ENCODE measurements at regions not wholly inside any gene's neighbourhood (a gene's known extent, or its start where the extent isn't known, plus 50 kb on each side); places are given as distances from the start of the nearest gene placed in this dataset.

DNA sequence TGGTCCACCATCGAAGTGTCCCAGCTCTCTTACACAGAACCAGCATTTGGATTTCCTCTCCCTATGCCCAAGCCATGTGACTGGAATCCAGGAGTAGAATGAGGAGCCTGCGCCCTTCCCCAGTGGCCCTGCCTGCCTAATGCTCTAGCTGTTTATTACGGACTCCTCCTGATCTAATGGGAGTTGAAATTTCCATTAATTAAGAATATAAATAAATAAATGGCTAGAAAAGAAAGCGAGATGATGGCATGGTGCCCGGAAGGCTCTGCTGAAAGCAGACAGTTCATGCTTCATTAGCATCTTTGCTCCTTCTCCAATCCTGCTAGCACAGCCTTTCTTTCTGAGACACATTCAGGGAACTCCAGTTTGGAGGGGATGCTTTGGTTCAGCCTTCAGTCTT is 216.2 kb downstream of the SEC16B start:
- Histone ChIP-seq H3K23ac (ENCODE audit: low read depth, low read length, poor library complexity) (no peak overlapping the region), H3K27ac (replicated peaks; ENCODE audit: low read length) (no peak overlapping the region), H2AK5ac (ENCODE audit: low read depth, low read length) (no peak overlapping the region), H3K79me1 (ENCODE audit: low read depth, low read length) (no peaks in the 10 kb centered on the region), H3K27me3 (ENCODE audit: control insufficient read depth in 3 of 3, insufficient read depth in 3 of 3, low read depth in 1 of 3, low read length in 3 of 3) (no peaks in the 10 kb centered on the region), H3K9ac (ENCODE audit: low read depth, low read length, poor library complexity) (no peak overlapping the region), H3K4me2 (ENCODE audit: insufficient read depth, low read length, poor library complexity, severe bottlenecking) (no peak overlapping the region), H3K4ac (ENCODE audit: low read length) (no peak overlapping the region), H2BK120ac (ENCODE audit: low read depth, low read length) (no peak overlapping the region), H3K14ac (ENCODE audit: low read length) (no peak overlapping the region), H3K18ac (ENCODE audit: low read length) (no peak overlapping the region), H3K4me3 (ENCODE audit: low read length in 2 of 2) (no peak overlapping the region), H4K8ac (ENCODE audit: low read depth, low read length) (no peak overlapping the region), H2BK15ac (ENCODE audit: low read length) (no peak overlapping the region), H3K4me1 (ENCODE audit: control insufficient read depth in 2 of 2, insufficient read depth in 1 of 2, low read depth in 1 of 2, low read length in 2 of 2) (peaks cover 0 to 7% of the 10 kb centered on the region in 2 donors), H2AFZ (ENCODE audit: low read length) (no peak overlapping the region), H3K9me3 (replicated peaks in 1 of 2; ENCODE audit: control insufficient read depth in 2 of 2, insufficient read depth in 1 of 2, low read depth in 1 of 2, low read length in 2 of 2) (no peaks in the 10 kb centered on the region), H2BK5ac (ENCODE audit: low read length) (no peak overlapping the region), H4K91ac (ENCODE audit: low read depth, low read length, poor library complexity) (no peak overlapping the region), H3K36me3 (replicated peaks in 1 of 2; ENCODE audit: control insufficient read depth in 2 of 2, insufficient read depth in 2 of 2, low read length in 2 of 2) (no peaks in the 10 kb centered on the region), H2BK12ac (ENCODE audit: low read length) (no peak overlapping the region)
- DNase-seq (ENCODE audit: low spot score): no peak
- WGBS, 2 donors (ENCODE audit: extremely low coverage in 2 of 2, insufficient read length in 2 of 2, insufficient replicate concordance in 1 of 2): no CpG with 5 or more reads among the region's 5 CpGs

DNA sequence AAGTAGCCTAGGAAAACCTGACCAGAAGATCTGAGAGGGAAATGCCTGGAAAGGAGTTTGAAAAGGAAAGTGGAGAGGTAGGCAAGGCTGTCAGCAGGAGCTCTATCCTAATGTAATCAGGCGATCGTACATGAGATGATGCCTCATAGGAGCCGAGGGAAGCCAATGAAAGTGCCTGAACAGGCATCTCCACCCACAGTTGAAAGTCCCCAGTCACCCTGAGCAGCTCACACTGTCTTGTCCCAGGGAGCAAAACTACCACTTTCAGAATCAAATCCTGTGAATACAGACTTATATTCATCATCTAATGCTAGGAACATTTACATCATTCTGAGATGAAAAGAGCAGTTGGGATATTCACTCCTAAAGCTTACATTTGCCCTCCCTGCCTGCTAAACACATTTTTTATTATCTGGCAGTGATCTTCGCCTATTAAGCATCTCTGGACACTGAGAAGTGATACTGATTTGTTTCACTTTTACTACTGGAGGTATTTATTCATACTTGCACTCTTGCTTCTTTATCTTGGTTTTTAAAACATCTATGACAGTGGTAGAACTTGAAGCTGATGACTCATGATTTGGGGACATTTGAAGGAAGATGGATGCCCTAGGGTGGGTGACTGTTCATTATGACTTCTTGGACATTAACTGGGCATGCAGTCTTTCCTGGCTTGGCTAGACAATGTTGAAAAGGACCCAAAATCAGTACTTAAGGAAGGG is 221.6 kb downstream of the SEC16B start:
- H3K4me2 ChIP-seq (ENCODE audit: insufficient read depth, low read length, poor library complexity, severe bottlenecking): no peak overlapping the region
- H3K27ac ChIP-seq (replicated peaks; ENCODE audit: low read length): no peak overlapping the region
- H2BK120ac ChIP-seq (ENCODE audit: low read depth, low read length): no peak overlapping the region
- H3K79me1 ChIP-seq (ENCODE audit: low read depth, low read length): no peaks in the 10 kb centered on the region
- H2BK5ac ChIP-seq (ENCODE audit: low read length): no peak overlapping the region
- H2AFZ ChIP-seq (ENCODE audit: low read length): no peak overlapping the region
- H3K4ac ChIP-seq (ENCODE audit: low read length): no peak overlapping the region
- no peak overlapping the region for H3K14ac ChIP-seq (ENCODE audit: low read length)
- H3K18ac ChIP-seq (ENCODE audit: low read length): no peak overlapping the region
- H2BK12ac ChIP-seq (ENCODE audit: low read length): no peak overlapping the region
- H4K8ac ChIP-seq (ENCODE audit: low read depth, low read length): no peak overlapping the region
- no peaks in the 10 kb centered on the region for H3K9me3 ChIP-seq (replicated peaks in 1 of 2; ENCODE audit: control insufficient read depth in 2 of 2, insufficient read depth in 1 of 2, low read depth in 1 of 2, low read length in 2 of 2)
- no peaks in the 10 kb centered on the region for H3K4me1 ChIP-seq (ENCODE audit: control insufficient read depth in 2 of 2, insufficient read depth in 1 of 2, low read depth in 1 of 2, low read length in 2 of 2)
- no peak for DNase-seq (ENCODE audit: low spot score)
- WGBS, 2 donors (ENCODE audit: extremely low coverage in 2 of 2, insufficient read length in 2 of 2, insufficient replicate concordance in 1 of 2): no CpG with 5 or more reads among the region's 4 CpGs
- no peaks in the 10 kb centered on the region for H3K36me3 ChIP-seq (replicated peaks in 1 of 2; ENCODE audit: control insufficient read depth in 2 of 2, insufficient read depth in 2 of 2, low read length in 2 of 2)
- no peak overlapping the region for H4K91ac ChIP-seq (ENCODE audit: low read depth, low read length, poor library complexity)
- no peaks in the 10 kb centered on the region for H3K27me3 ChIP-seq (ENCODE audit: control insufficient read depth in 3 of 3, insufficient read depth in 3 of 3, low read depth in 1 of 3, low read length in 3 of 3)
- no peak overlapping the region for H3K23ac ChIP-seq (ENCODE audit: low read depth, low read length, poor library complexity)
- H2BK15ac ChIP-seq (ENCODE audit: low read length): no peak overlapping the region
- no peak overlapping the region for H3K9ac ChIP-seq (ENCODE audit: low read depth, low read length, poor library complexity)
- no peak overlapping the region for H2AK5ac ChIP-seq (ENCODE audit: low read depth, low read length)
- H3K4me3 ChIP-seq (ENCODE audit: low read length in 2 of 2): no peak overlapping the region

DNA sequence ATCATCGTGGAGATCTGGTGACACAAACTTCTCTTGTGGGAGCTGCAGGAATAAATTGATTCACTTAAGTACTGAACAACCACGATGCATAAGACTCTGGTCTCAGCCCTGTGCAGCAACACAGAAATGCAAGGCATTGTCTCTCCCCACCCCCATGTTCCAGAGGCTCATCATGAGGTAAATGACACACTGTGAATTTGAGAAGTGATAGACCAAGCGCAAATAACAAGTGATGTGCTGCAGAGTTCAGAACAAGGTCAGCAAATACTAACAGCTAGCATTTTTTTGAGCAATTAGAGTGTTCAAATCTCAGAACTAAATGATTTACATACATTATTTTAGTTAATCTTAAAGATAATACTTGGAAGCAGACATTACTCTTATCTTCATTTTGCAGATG is 223.7 kb downstream of the SEC16B start:
- Histone ChIP-seq H2BK15ac (ENCODE audit: low read length) (no peak overlapping the region), H3K14ac (ENCODE audit: low read length) (no peak overlapping the region), H2AFZ (ENCODE audit: low read length) (no peak overlapping the region), H4K91ac (ENCODE audit: low read depth, low read length, poor library complexity) (no peak overlapping the region), H3K9me3 (replicated peaks in 1 of 2; ENCODE audit: control insufficient read depth in 2 of 2, insufficient read depth in 1 of 2, low read depth in 1 of 2, low read length in 2 of 2) (no peaks in the 10 kb centered on the region), H3K9ac (ENCODE audit: low read depth, low read length, poor library complexity) (no peak overlapping the region), H3K27ac (replicated peaks; ENCODE audit: low read length) (no peak overlapping the region), H3K4me1 (ENCODE audit: control insufficient read depth in 2 of 2, insufficient read depth in 1 of 2, low read depth in 1 of 2, low read length in 2 of 2) (peaks cover 0 to 2% of the 10 kb centered on the region in 2 donors), H3K4me3 (ENCODE audit: low read length in 2 of 2) (no peak overlapping the region), H3K79me1 (ENCODE audit: low read depth, low read length) (no peaks in the 10 kb centered on the region), H2BK120ac (ENCODE audit: low read depth, low read length) (no peak overlapping the region), H3K36me3 (replicated peaks in 1 of 2; ENCODE audit: control insufficient read depth in 2 of 2, insufficient read depth in 2 of 2, low read length in 2 of 2) (no peaks in the 10 kb centered on the region), H2AK5ac (ENCODE audit: low read depth, low read length) (no peak overlapping the region), H3K4me2 (ENCODE audit: insufficient read depth, low read length, poor library complexity, severe bottlenecking) (no peak overlapping the region), H3K18ac (ENCODE audit: low read length) (no peak overlapping the region), H2BK5ac (ENCODE audit: low read length) (no peak overlapping the region), H2BK12ac (ENCODE audit: low read length) (no peak overlapping the region), H3K4ac (ENCODE audit: low read length) (no peak overlapping the region), H3K23ac (ENCODE audit: low read depth, low read length, poor library complexity) (no peak overlapping the region), H4K8ac (ENCODE audit: low read depth, low read length) (no peak overlapping the region), H3K27me3 (ENCODE audit: control insufficient read depth in 3 of 3, insufficient read depth in 3 of 3, low read depth in 1 of 3, low read length in 3 of 3) (no peaks in the 10 kb centered on the region)
- no peak for DNase-seq (ENCODE audit: low spot score)
- no CpG with 5 or more reads among the region's 3 CpGs for WGBS, 2 donors (ENCODE audit: extremely low coverage in 2 of 2, insufficient read length in 2 of 2, insufficient replicate concordance in 1 of 2)

DNA sequence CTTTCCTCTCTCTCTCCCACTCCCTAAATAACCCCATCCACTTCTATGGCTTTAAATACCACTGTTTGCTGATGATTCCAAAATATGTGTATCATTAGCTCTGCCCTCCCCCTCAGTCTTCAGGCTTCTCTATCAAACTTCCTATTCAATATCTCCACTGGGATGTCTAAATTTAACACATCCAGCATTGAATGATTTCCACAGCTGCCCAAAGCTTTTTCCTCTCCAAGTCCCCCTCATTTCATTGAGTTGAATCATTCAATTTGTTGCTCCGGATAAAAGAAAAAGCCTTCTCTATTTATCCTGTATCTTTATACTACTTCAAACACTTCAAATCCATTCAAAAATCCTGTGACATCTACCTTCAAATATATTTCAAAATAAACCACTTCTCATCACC is 225.0 kb downstream of the SEC16B start:
- Histone ChIP-seq H3K27me3 (ENCODE audit: control insufficient read depth in 3 of 3, insufficient read depth in 3 of 3, low read depth in 1 of 3, low read length in 3 of 3) (no peaks in the 10 kb centered on the region), H4K8ac (ENCODE audit: low read depth, low read length) (no peak overlapping the region), H3K79me1 (ENCODE audit: low read depth, low read length) (no peaks in the 10 kb centered on the region), H3K4me2 (ENCODE audit: insufficient read depth, low read length, poor library complexity, severe bottlenecking) (no peak overlapping the region), H2AFZ (ENCODE audit: low read length) (no peak overlapping the region), H3K23ac (ENCODE audit: low read depth, low read length, poor library complexity) (no peak overlapping the region), H3K14ac (ENCODE audit: low read length) (no peak overlapping the region), H2BK5ac (ENCODE audit: low read length) (no peak overlapping the region), H3K4me1 (ENCODE audit: control insufficient read depth in 2 of 2, insufficient read depth in 1 of 2, low read depth in 1 of 2, low read length in 2 of 2) (peaks cover 0 to 2% of the 10 kb centered on the region in 2 donors), H3K9me3 (replicated peaks in 1 of 2; ENCODE audit: control insufficient read depth in 2 of 2, insufficient read depth in 1 of 2, low read depth in 1 of 2, low read length in 2 of 2) (no peaks in the 10 kb centered on the region), H3K4me3 (ENCODE audit: low read length in 2 of 2) (no peak overlapping the region), H2AK5ac (ENCODE audit: low read depth, low read length) (no peak overlapping the region), H2BK120ac (ENCODE audit: low read depth, low read length) (no peak overlapping the region), H2BK15ac (ENCODE audit: low read length) (no peak overlapping the region), H3K36me3 (replicated peaks in 1 of 2; ENCODE audit: control insufficient read depth in 2 of 2, insufficient read depth in 2 of 2, low read length in 2 of 2) (no peaks in the 10 kb centered on the region), H3K18ac (ENCODE audit: low read length) (no peak overlapping the region), H3K27ac (replicated peaks; ENCODE audit: low read length) (no peak overlapping the region), H2BK12ac (ENCODE audit: low read length) (no peak overlapping the region), H4K91ac (ENCODE audit: low read depth, low read length, poor library complexity) (no peak overlapping the region), H3K9ac (ENCODE audit: low read depth, low read length, poor library complexity) (no peak overlapping the region), H3K4ac (ENCODE audit: low read length) (no peak overlapping the region)
- DNase-seq (ENCODE audit: low spot score): no peak
- WGBS, 2 donors (ENCODE audit: extremely low coverage in 2 of 2, insufficient read length in 2 of 2, insufficient replicate concordance in 1 of 2): no CpG with 5 or more reads among the region's 1 CpG

All from neuronal stem cell (in vitro differentiated cells).